B cell (primary cell): ENCODE measurements at regions not wholly inside any gene's neighbourhood (a gene's known extent, or its start where the extent isn't known, plus 50 kb on each side); places are given as distances from the start of the nearest gene placed in this dataset.
A peak's percentile ranks its signal among the peaks of the same experiment; 100 is the strongest.

Source experiments
- CTCF ChIP-seq: fragments of 200-600 bp; IDR thresholded peaks from one replicate; pipeline ENCODE4 v1.8.0; 2022; ENCODE audit warnings: antibody characterized with exemption, mild to moderate bottlenecking
- EZH2 ChIP-seq: IDR thresholded peaks from 2 replicates; pipeline ENCODE4 v1.6.1; 2012; ENCODE audit warnings: borderline replicate concordance, low read depth, mild to moderate bottlenecking, moderate library complexity, low read length; ENCODE audit not compliant: insufficient read depth, poor library complexity, severe bottlenecking

- TF ChIP-seq EZH2 (no peak), CTCF (peak; percentile 90)
These were observed 169.8 kb upstream of the RAI14 start for GRCh38 chr5:34486160-34486848.
